OCI-LY3 (cell line): ENCODE measurements at regions not wholly inside any gene's neighbourhood (a gene's known extent, or its start where the extent isn't known, plus 50 kb on each side); places are given as distances from the start of the nearest gene placed in this dataset.

Source experiments
- EZH2phosphoT487 ChIP-seq: fragments of 200-600 bp; shearing (Covaris generic); IDR thresholded peaks from 2 replicates; pipeline ENCODE4 v1.6.1; 2018; ENCODE audit warnings: antibody characterized with exemption, mixed run types, low read depth
- TF ChIP-seq, protein P1 (sequence below): fragments of 200-600, 300-600 bp; sonication (generic); IDR thresholded peaks from 2 replicates; pipeline ENCODE4 v1.5.1; 2014; ENCODE audit warnings: antibody characterized with exemption, low read length, low read depth

DNA sequence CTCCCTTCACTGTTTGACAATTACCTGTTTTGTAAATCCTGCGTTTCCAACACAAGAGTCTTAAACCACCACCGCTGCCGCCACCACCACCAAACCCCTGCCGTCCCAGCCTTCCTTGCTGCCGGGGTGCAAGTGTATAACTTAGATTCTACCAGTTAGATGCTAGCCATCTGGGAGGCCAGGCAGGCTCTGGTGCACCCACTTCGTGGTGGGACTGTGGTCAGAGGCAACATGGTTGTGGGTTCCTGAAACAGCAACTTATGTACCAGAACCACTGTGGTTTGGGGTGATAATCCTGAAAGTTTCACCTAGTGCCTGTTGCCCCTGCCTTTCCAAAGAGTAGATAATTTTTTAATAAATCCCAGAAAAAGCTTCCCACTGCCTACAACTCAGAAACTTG, 510.5 kb downstream of the CCSER2 start:
- TF ChIP-seq EZH2phosphoT487 = no peak
- TF ChIP-seq, protein P1, sequence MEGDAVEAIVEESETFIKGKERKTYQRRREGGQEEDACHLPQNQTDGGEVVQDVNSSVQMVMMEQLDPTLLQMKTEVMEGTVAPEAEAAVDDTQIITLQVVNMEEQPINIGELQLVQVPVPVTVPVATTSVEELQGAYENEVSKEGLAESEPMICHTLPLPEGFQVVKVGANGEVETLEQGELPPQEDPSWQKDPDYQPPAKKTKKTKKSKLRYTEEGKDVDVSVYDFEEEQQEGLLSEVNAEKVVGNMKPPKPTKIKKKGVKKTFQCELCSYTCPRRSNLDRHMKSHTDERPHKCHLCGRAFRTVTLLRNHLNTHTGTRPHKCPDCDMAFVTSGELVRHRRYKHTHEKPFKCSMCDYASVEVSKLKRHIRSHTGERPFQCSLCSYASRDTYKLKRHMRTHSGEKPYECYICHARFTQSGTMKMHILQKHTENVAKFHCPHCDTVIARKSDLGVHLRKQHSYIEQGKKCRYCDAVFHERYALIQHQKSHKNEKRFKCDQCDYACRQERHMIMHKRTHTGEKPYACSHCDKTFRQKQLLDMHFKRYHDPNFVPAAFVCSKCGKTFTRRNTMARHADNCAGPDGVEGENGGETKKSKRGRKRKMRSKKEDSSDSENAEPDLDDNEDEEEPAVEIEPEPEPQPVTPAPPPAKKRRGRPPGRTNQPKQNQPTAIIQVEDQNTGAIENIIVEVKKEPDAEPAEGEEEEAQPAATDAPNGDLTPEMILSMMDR = no peak
